Prostate gland (tissue), 2 donors: ENCODE measurements at regions not wholly inside any gene's neighbourhood (a gene's known extent, or its start where the extent isn't known, plus 50 kb on each side); places are given as distances from the start of the nearest gene placed in this dataset.

ENCODE experiments used
- DNase-seq: peaks from one replicate; pipeline ENCODE4 v3.0.0-alpha.2; 2019; ENCODE audit warnings: low spot score
- H3K27ac ChIP-seq, 2 donors: fragments of 200-600 bp; sonication (generic); 2 replicates each; pipeline ENCODE4 v1.5.1; 2017 to 2019
- H3K27me3 ChIP-seq: fragments of 200-600 bp; sonication (generic); replicated peaks from 2 replicates; pipeline ENCODE4 v1.5.1; 2019; ENCODE audit not compliant: insufficient read depth
- H3K36me3 ChIP-seq, 2 donors: fragments of 200-600 bp; sonication (generic); 1 replicate in 1 of 2; 2 replicates in 1 of 2; pipeline versions ENCODE4 v1.5.1 to v1.8.1; 2017 to 2019
- H3K4me1 ChIP-seq: fragments of 200-600 bp; sonication (generic); replicated peaks from 2 replicates; pipeline ENCODE4 v1.5.1; 2019
- H3K4me3 ChIP-seq, 2 donors: fragments of 200-600 bp; sonication (generic); 2 replicates each; pipeline ENCODE4 v1.5.1; 2017 to 2019
- H3K9me3 ChIP-seq: fragments of 200-600 bp; sonication (generic); 2 replicates; pipeline ENCODE4 v1.5.1; 2017
- CTCF ChIP-seq, 4 experiments: fragments of 200-600 bp in 2 of 4; fragments of 450-650 bp in 2 of 4; sonication (generic) in 2 of 4; IDR thresholded peaks; 1 replicate in 3 of 4; 2 replicates in 1 of 4; pipeline ENCODE4 v1.5.1; 2016 to 2019; ENCODE audit warnings: antibody characterized with exemption in 4 of 4, mild to moderate bottlenecking in 2 of 4, moderate library complexity in 2 of 4
- POLR2A ChIP-seq: fragments of 450-650 bp; IDR thresholded peaks from one replicate; pipeline ENCODE4 v1.6.1; 2016; ENCODE audit warnings: antibody characterized with exemption, mild to moderate bottlenecking
- POLR2AphosphoS5 ChIP-seq: sonication (generic); formaldehyde crosslinking; IDR thresholded peaks from one replicate; pipeline ENCODE4 v1.6.1; 2017; ENCODE audit warnings: antibody characterized with exemption
- WGBS: methylation state at CpG from one replicate; pipeline ENCODE4 v1.1.5; 2018; 5-methylcytosine and 5-hydroxymethylcytosine counted together
- intact Hi-C: fragments of 100-400 bp; cut with DNase I; formaldehyde crosslinking; loops from one replicate; pipeline ENCODE4 v1.14.2; 2022

GRCh38 chr1:95554408-95554807, 320.4 kb downstream of the RWDD3 start:
- H3K27me3 ChIP-seq = no peaks in the 10 kb centered on the region
- no peaks in the 10 kb centered on the region for H3K36me3 ChIP-seq
- no peak overlapping the region for H3K27ac ChIP-seq
- H3K9me3 ChIP-seq = no peaks in the 10 kb centered on the region
- no peak for TF ChIP-seq CTCF (IDR thresholded peaks at IDR 0.05)
- no peak for TF ChIP-seq POLR2A
- TF ChIP-seq POLR2AphosphoS5 = no peak
- no peak for DNase-seq
- 69% methylated on average over 2 of the region's 2 CpGs for WGBS
- intact Hi-C loops = no loop called here
- no peak overlapping the region for H3K4me3 ChIP-seq
- no peaks in the 10 kb centered on the region for H3K4me1 ChIP-seq

- no peak for DNase-seq
Measured at GRCh38 chr1:95558791-95559190, 324.8 kb downstream of the RWDD3 start.

GRCh38 chr1:95561346-95561745, 327.3 kb downstream of the RWDD3 start:
- TF ChIP-seq POLR2A = no peak
- TF ChIP-seq POLR2AphosphoS5 = no peak
- no peak for TF ChIP-seq CTCF (IDR thresholded peaks at IDR 0.05)
- H3K9me3 ChIP-seq = no peaks in the 10 kb centered on the region
- H3K27me3 ChIP-seq = no peaks in the 10 kb centered on the region
- H3K4me3 ChIP-seq = no peak overlapping the region
- no peak for DNase-seq
- intact Hi-C loops = no loop called here
- no peaks in the 10 kb centered on the region for H3K4me1 ChIP-seq
- H3K36me3 ChIP-seq = no peaks in the 10 kb centered on the region
- no peak overlapping the region for H3K27ac ChIP-seq

More at GRCh38 chr1:95558791-95559190, 324.8 kb downstream of the RWDD3 start:
- TF ChIP-seq POLR2A = no peak
- WGBS = 63% methylated on average over 1 of the region's 1 CpG
- intact Hi-C loops = no loop called here
- H3K27ac ChIP-seq = no peak overlapping the region
- no peaks in the 10 kb centered on the region for H3K9me3 ChIP-seq
- no peaks in the 10 kb centered on the region for H3K4me1 ChIP-seq
- H3K27me3 ChIP-seq = no peaks in the 10 kb centered on the region
- no peaks in the 10 kb centered on the region for H3K36me3 ChIP-seq
- H3K4me3 ChIP-seq = no peak overlapping the region

- Histone ChIP-seq H3K36me3 (no peaks in the 10 kb centered on the region), H3K9me3 (no peaks in the 10 kb centered on the region), H3K27ac (no peak overlapping the region), H3K27me3 (no peaks in the 10 kb centered on the region), H3K4me1 (no peaks in the 10 kb centered on the region), H3K4me3 (no peak overlapping the region)
- intact Hi-C loops = no loop called here
- no peak for DNase-seq
- 99% methylated on average over 3 of the region's 3 CpGs for WGBS
- TF ChIP-seq POLR2A = no peak
- no peak for TF ChIP-seq CTCF (IDR thresholded peaks at IDR 0.05)
- TF ChIP-seq POLR2AphosphoS5 = no peak
Measured at GRCh38 chr1:95562230-95562629, 328.2 kb downstream of the RWDD3 start.

- Histone ChIP-seq H3K27ac (no peak overlapping the region), H3K9me3 (no peaks in the 10 kb centered on the region), H3K4me3 (no peak overlapping the region), H3K27me3 (no peaks in the 10 kb centered on the region), H3K4me1 (no peaks in the 10 kb centered on the region), H3K36me3 (no peaks in the 10 kb centered on the region)
- DNase-seq = no peak
- intact Hi-C loops = no loop called here
- 89% methylated on average over 3 of the region's 3 CpGs for WGBS
- TF ChIP-seq POLR2AphosphoS5 = no peak
Measured at GRCh38 chr1:95572002-95572401, 338.0 kb downstream of the RWDD3 start.

- no peaks in the 10 kb centered on the region for H3K4me1 ChIP-seq
- H3K36me3 ChIP-seq = no peaks in the 10 kb centered on the region
- 81% methylated on average over 3 of the region's 3 CpGs for WGBS
- H3K27me3 ChIP-seq = no peaks in the 10 kb centered on the region
- DNase-seq = no peak
- no peak overlapping the region for H3K27ac ChIP-seq
- H3K4me3 ChIP-seq = no peak overlapping the region
- intact Hi-C loops = no loop called here
- H3K9me3 ChIP-seq = no peaks in the 10 kb centered on the region
- TF ChIP-seq CTCF (IDR thresholded peaks at IDR 0.05) (no peak), POLR2A (no peak), POLR2AphosphoS5 (no peak)
Measured at GRCh38 chr1:95572962-95573361, 339.0 kb downstream of the RWDD3 start.
